ENCODE measurements at regions not wholly inside any gene's neighbourhood (a gene's known extent, or its start where the extent isn't known, plus 50 kb on each side); places are given as distances from the start of the nearest gene placed in this dataset.

DNA sequence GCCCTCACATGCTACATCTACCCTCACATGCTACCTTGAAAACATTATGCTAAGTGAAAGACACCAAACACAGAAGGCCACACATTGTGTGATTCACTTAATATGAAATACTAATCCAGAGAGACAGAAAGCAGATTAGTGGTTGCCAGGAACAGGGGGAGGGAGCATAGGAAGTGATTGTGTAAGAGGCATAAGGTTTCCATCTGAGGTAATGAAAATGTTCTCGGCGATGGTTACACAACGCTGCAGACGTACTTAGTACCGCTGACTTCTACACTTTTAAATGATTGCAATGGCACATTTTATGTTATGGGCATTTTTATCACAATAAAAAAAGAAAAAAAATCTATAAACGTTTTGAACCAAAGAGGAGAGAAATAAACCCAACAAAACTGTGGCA lies 742.3 kb downstream of the TYW1 start:
- TF ChIP-seq ZNF274 (IDR thresholded peaks at IDR 0.05; ENCODE audit: low read depth, low read length), result no peak
- H3K4me3 ChIP-seq (ENCODE audit: low read length), result no peak overlapping the region

DNA sequence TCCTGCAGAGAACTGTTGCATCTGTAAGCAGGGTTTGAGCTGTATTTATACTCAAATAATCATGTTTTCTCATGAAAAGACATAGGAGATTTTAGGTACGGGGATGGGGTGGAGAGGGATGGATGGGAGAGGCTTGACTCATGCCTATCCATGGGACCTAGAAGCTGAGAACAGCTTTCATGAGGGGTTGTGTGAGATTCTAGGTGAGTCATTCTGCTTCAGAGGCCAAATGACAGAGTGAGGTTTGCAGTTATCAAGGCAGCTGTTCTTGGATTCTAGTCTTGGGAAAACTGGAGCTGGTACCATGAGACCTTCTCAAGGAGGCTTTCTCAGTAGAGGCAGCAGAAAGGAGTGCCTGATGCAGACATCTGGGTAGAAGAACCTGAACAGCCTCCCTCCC lies 746.9 kb downstream of the TYW1 start:
- no peak overlapping the region for H3K4me3 ChIP-seq (ENCODE audit: low read length)
- TF ChIP-seq ZNF274 (IDR thresholded peaks at IDR 0.05; ENCODE audit: low read depth, low read length), result no peak

DNA sequence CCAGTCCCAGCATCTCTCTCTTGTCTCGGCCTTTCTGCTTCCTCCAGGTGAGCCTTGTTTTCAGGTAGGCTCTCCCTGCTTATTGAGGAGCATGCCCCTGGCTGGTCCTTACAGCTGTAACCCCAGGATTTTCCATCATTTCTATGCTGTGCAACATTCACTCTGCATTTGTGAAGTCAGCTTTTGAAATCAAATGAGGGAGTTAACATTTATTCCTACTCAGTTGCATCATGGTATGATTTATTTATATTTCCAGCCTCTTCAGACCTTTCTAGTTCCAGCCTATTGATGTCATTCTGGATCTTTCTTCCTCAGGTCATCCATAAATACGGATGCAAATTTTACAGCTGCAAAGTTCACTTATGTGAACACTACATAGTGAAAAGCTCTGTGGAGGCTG lies 755.6 kb downstream of the TYW1 start:
- TF ChIP-seq ZNF274 (IDR thresholded peaks at IDR 0.05; ENCODE audit: low read depth, low read length), result no peak
- no peak overlapping the region for H3K4me3 ChIP-seq (ENCODE audit: low read length)

DNA sequence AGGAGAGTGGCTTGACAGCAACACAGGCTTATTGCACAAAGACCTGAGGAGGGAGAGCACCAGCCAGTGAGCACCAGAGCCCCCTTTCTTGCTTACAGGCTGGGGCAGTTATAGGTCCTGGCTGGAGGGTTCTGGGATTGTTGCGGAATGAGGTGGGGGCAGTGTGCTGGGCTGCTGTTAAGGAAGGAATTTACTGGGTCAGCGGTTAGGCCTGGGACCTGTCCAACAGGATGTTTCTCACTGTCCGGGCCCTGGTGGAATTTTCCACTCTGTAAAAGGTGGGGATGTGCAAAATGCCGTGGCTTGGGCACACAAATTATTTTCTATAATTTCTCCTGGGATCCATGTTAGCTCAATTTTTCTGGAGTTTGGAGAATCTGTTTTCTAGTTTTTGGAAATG lies 757.3 kb downstream of the TYW1 start:
- no peak for TF ChIP-seq ZNF274 (IDR thresholded peaks at IDR 0.05; ENCODE audit: low read depth, low read length)
- no peak overlapping the region for H3K4me3 ChIP-seq (ENCODE audit: low read length)

DNA sequence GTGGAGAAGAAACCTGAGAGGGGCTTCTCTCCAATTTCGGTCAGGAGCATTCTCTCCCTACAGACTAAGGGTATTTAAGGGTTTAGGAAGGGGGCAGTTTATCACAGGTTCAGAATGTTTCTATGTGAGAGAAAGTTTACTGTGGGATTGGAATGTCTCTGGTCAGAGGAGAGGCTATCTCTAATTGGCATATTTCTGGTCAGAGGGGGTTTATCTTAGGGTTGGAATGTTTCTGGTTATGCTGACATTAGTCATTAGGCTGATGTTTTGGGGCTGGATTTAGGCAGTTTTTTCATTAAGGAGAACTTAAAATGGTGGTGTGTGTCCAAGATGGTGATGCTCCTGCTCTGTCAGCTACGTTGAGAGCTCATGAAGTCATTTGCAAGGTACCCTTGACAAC lies 758.0 kb downstream of the TYW1 start:
- no peak overlapping the region for H3K4me3 ChIP-seq (ENCODE audit: low read length)

DNA sequence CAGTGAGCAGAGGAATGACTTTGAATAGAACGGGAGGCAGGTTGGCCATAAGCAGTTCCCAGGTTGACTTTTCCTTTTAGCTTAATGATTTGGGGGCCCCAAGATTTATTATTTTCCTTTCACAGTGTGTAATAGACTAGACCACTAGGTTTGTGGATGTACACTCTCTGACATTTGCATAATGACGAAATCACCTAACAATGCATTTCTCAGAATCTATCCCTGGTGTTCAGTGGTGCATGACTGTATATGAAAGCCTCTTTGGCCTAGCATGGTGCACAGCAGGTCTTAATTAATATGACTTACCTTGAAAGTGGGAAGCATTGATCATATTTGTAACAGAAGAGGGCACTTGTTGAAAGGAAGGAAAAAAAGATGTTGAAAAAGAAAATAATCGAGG lies 761.9 kb downstream of the TYW1 start:
- no peak for TF ChIP-seq ZNF274 (IDR thresholded peaks at IDR 0.05; ENCODE audit: low read depth, low read length)
- no peak overlapping the region for H3K4me3 ChIP-seq (ENCODE audit: low read length)

More for the DNA sequence above, 758.0 kb downstream of the TYW1 start:
- TF ChIP-seq ZNF274 (IDR thresholded peaks at IDR 0.05; ENCODE audit: low read depth, low read length), result no peak

DNA sequence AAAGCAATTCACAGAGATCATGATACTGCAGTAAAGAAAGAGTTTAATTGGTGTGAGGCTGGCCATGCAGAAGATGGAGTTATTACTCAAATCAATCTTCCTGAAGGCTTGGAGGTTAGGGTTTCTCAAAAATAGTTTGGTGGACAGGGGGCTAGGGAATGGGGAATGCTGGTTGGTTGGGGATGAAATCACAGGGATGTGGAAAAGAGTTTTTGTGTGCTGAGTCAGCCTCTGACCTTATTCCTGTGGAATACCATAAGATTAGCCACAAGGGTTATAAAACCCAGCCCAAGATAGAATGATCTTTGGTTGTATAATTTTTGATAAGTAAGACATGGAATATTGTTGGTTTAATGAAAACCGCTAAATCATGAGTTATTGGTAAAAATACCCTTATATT lies 764.3 kb downstream of the TYW1 start:
- no peak overlapping the region for H3K4me3 ChIP-seq (ENCODE audit: low read length)
- TF ChIP-seq ZNF274 (IDR thresholded peaks at IDR 0.05; ENCODE audit: low read depth, low read length), result no peak

DNA sequence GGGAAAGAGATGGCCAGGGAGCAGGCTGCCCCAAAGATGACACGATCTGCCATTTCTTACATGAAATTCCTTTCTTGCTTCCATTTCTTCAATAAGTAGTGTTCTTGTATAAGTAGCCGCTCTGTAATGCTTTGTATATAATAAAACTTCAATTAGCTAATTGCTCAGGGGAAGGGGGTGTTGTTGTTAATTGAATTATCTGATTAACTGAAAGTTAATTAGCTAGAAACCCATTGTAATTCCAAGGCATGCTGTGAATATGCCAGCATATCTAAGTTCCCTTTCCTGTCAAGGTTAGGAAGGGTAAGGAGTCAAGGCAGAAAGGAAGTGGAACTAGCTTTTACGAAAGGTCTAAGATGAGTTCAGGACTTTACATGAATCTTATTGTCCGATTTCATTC lies 765.9 kb downstream of the TYW1 start:
- H3K4me3 ChIP-seq (ENCODE audit: low read length), result no peak overlapping the region
- no peak for TF ChIP-seq ZNF274 (IDR thresholded peaks at IDR 0.05; ENCODE audit: low read depth, low read length)

DNA sequence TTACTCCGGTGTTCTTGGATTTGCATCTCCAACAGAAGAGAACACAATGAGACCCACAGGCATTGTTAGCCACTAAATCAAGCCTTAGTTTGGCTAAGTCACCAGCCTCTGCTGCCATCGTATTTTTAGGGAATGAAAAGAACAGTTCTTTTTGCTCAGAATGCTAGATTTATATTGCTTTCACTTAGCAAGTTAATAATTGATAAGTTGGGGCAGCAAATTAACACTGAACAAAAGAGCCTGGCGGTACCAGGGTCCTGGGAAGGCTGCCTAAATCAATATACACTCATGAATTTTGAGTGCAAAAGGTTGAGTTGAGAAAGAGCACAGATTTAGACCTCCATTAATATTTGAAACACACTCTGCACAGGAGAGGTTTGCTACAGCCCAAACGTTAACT lies 767.7 kb downstream of the TYW1 start:
- no peak for TF ChIP-seq ZNF274 (IDR thresholded peaks at IDR 0.05; ENCODE audit: low read depth, low read length)
- H3K4me3 ChIP-seq (ENCODE audit: low read length), result no peak overlapping the region

DNA sequence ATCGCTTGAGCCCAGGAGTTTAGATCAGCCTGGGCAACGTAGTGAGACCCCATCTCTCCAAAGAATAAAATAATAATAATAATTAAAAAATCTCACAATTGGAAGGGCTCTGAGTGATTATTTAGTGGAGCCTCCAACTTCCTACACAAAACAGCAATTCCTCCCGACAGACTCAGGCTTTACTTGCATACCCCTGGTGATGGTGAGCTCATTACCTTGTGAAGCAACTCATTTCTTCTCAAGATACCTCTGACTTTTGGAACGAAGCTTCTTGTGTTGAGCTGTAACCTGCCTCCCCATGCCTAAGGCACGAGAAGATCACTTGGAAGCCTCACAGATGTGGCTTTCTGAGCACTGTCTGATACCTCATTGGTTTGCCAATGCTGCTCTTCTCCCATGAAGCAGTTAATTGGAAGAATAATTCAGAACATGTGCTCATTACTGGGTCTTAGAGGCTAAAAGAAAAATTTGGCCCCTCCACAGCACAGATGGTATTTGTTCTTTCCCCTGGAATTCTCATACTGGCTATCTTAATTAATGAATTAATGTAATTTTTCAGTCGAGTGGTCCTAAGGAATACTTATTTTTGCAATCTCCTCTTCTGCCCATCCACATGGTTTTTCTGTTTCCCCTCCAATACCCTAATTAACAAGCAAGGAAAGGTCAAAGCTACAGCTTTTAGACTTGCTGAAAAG lies 769.0 kb downstream of the TYW1 start:
- no peak for TF ChIP-seq ZNF274 (IDR thresholded peaks at IDR 0.05; ENCODE audit: low read depth, low read length)
- no peak overlapping the region for H3K4me3 ChIP-seq (ENCODE audit: low read length)

DNA sequence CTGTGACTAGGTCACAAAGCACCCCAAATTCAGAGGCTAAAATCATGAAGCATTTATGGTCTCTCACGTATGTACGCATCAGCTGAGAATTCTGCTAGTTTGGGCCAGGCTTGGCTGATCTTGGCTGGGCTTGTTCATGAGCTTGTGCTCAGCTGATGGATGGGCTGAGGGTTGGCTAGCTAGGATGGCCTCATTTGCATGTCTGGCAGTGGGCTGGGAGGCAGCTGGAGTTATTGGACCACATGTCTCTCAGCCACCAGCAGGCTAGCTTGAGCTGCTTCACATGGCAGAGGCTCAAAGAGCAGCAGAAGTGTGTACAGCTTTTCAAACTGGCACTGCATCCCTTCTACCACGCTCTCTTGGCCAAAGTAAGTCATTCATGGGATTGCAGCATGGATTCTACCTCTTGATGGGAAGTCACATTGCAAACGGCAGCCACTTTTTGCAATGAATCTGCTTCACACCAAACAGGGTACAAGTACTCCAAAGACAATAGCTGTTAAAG lies 770.3 kb downstream of the TYW1 start:
- H3K4me3 ChIP-seq (ENCODE audit: low read length), result no peak overlapping the region
- no peak for TF ChIP-seq ZNF274 (IDR thresholded peaks at IDR 0.05; ENCODE audit: low read depth, low read length)

DNA sequence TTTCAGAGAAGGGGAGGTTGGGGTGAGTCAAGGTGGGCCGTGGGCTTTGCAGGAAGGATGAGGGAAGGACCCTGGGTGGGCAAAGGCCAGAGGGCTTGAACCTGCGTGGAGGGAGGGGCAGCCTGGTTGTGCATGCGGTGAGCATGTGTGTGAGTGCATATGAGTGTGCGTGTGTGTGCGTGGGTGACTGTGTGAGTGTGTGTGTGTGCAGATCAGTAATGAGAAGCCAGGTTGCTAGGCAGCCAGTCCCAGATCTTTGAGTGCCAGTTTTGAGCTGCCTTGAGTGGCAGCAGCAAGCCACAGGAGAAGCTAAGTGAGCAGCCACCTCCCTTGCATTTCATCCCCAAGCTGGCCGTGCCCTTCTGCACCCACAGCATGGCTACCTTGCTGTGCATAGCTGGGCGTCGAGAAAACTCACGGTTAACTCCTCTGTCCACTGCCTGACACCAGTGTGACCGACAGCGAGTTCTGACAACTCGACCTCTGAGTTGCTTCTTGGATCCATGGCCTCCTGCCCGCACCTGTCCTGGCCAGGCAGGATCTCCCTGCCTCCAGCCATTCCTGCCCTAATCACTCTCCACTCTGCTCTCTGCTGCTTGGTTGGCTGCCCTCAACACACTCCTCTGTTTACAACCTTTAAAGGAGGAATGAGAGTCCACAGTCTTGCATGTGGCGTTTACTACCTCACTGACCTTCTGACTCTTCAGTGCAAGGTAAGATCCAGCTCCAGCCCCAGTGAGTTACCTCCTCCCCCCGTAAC lies 775.4 kb downstream of the TYW1 start:
- no peak for TF ChIP-seq ZNF274 (IDR thresholded peaks at IDR 0.05; ENCODE audit: low read depth, low read length)
- H3K4me3 ChIP-seq (ENCODE audit: low read length), result no peak overlapping the region

DNA sequence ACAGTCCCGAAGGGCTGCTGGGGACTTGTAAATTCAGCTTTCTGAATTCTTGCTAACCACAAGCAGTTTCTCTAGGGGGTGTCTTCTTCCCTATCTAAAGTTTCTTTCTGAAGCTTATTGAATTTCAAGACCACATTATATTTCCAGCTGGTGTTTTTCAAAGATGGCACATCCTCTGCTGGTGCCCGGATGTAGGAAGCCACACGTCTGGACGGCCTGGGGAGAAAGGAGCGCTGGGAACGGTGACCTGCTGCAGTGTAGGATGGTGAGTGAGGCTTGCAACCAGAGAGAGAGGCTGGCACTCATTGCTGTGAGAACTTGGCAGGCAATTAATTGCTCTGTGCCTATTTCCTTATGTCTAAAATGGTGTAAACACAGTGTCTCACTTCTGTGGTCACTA lies 776.4 kb downstream of the TYW1 start:
- no peak overlapping the region for H3K4me3 ChIP-seq (ENCODE audit: low read length)

DNA sequence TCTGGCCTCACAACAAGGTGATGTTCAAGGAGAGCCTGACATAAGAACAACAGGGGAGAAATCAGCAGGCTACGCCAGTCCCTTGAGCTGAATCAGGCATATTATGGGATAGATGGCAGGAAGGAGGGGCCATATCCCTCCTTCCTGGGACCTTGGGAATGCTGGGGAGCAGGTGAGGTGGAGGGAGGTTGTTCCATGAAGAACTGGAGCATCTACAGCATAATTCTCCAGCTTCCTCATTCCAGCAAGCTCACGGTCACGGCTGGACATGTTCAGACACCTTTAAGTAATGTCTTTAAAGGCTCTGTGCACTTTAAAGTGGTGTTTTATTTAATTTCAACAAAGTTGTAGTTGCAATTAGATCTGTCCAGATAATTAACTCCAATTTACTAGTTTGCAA lies 780.5 kb downstream of the TYW1 start:
- TF ChIP-seq ZNF274 (IDR thresholded peaks at IDR 0.05; ENCODE audit: low read depth, low read length), result no peak

More for the DNA sequence above, 776.4 kb downstream of the TYW1 start:
- no peak for TF ChIP-seq ZNF274 (IDR thresholded peaks at IDR 0.05; ENCODE audit: low read depth, low read length)

DNA sequence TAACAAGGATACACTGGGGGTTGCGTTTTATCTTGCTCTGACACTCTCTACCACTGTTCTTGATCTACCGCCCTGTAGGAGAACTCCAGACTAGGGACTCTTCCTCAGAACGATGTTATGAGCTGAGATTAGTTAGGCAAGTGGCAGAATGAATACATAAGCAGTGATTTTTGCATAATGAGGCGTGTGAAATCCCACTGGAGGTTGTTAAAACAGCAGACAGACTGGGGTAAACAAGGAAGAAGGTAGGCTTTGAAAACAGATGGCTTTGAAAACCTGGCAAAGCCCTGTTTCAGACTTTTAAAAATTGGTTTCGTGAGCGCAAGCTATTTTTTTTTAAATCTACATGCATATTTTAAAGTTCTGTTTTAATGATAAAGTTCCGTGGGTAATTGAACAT lies 785.2 kb downstream of the TYW1 start:
- no peak for TF ChIP-seq ZNF274 (IDR thresholded peaks at IDR 0.05; ENCODE audit: low read depth, low read length)

More for the DNA sequence above, 780.5 kb downstream of the TYW1 start:
- no peak overlapping the region for H3K4me3 ChIP-seq (ENCODE audit: low read length)

More for the DNA sequence above, 785.2 kb downstream of the TYW1 start:
- no peak overlapping the region for H3K4me3 ChIP-seq (ENCODE audit: low read length)

Measured in GM08714 (cell line).